Pancreas (tissue), 10 donors: ENCODE measurements at regions not wholly inside any gene's neighbourhood (a gene's known extent, or its start where the extent isn't known, plus 50 kb on each side); places are given as distances from the start of the nearest gene placed in this dataset.

Source experiments
- ATAC-seq, 4 donors: fragments of 200-7000 bp; cut with Tn5 transposase; one replicate each; pipeline versions ENCODE4 v1.8.0 to v1.9.1; 2020; ENCODE audit warnings: mild to moderate bottlenecking in 4 of 4, moderate library complexity in 4 of 4
- DNase-seq, 6 donors: peaks; one replicate each; pipeline ENCODE4 v3.0.0-alpha.2; 2020
- FAIRE-seq: peaks from 2 replicates; lab custom pipeline; 2012; peaks lifted over from hg19 to GRCh38; lab: Jason Lieb, UNC
- H3K27ac ChIP-seq, 4 donors: fragments of 200-600 bp; sonication (generic); 1 replicate in 3 of 4; 2 replicates in 1 of 4; pipeline versions ENCODE4 v1.5.0 to v1.8.0; 2020
- H3K27me3 ChIP-seq, 4 donors: fragments of 200-600 bp; one replicate each; pipeline ENCODE4 v1.8.0; 2021
- H3K36me3 ChIP-seq, 3 donors: fragments of 200-600 bp; sonication (generic) in 1 of 3; one replicate each; pipeline versions ENCODE4 v1.5.0 to v1.8.0; 2020 to 2021
- H3K4me1 ChIP-seq, 3 donors: fragments of 200-600 bp; one replicate each; pipeline ENCODE4 v1.8.0; 2021
- H3K4me3 ChIP-seq, 4 donors: fragments of 200-600 bp; sonication (generic) in 2 of 4; one replicate each; pipeline versions ENCODE4 v1.5.0 to v1.8.0; 2020 to 2021
- H3K9me3 ChIP-seq, 4 donors: fragments of 200-600 bp; one replicate each; pipeline ENCODE4 v1.8.0; 2021
- CTCF ChIP-seq, 4 donors: fragments of 200-600 bp; sonication (generic) in 3 of 4; IDR thresholded peaks; one replicate each; pipeline versions ENCODE4 v1.5.0 to v1.8.0; 2021; ENCODE audit warnings: antibody characterized with exemption in 4 of 4
- WGBS, 2 donors: extraction: QIAGEN DNeasy Blood & Tissue Kit; methylation state at CpG; one replicate each; pipeline ENCODE4 v1.1.7; 2013; 5-methylcytosine and 5-hydroxymethylcytosine counted together
- intact Hi-C, 3 donors: fragments of 100-400 bp; cut with DNase I; formaldehyde crosslinking; loops; one replicate each; pipeline versions ENCODE4 v1.11.1 to v1.14.2; 2022
- donor health status: healthy with polysubstance abuse.
- donor health status: DM: no; HTN: no; CAD: no; lungs with moderate emphysema.
- donor health status: DM: no; HTN: no; CAD: no.
- donor health status: control.
- donor health status: control.
- donor health status: Bipolar disorder and iron deficiency.
- donor health status: DM: yes; HTN: yes; CAD: no.
- donor health status: DM: no; HTN: no; CAD: no.
- donor health status: DM: no; HTN: no; CAD: no.
- donor health status: DM: yes; HTN: yes; CAD: no.

DNA sequence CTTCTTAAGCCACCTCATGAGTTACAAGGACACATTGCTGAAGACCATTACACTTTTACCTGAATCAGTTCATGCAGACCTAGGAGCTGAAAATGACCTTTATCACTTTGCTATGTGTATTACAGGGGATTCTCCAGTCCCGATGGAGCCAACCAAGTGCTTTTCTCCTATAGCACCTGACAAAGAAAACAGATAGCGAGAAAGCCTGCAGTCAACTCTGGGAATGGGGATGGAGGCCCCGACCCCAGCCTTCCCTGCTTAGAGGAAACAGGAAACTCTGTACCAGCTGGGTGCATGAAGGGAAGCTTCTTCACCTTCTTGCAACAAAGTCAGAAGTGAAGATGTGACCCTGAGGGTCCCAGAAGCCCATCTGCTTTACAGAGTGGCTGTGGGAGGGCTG is 168.3 kb upstream of the SEMA6D start:
- Histone ChIP-seq H3K4me3 (no peak overlapping the region), H3K27ac (no peak overlapping the region), H3K27me3 (no peaks in the 10 kb centered on the region), H3K36me3 (no peaks in the 10 kb centered on the region), H3K9me3 (no peaks in the 10 kb centered on the region), H3K4me1 (no peaks in the 10 kb centered on the region)
- 78 to 89% methylated on average over 3 of the region's 3 CpGs for WGBS, 2 donors
- no peak for TF ChIP-seq CTCF (IDR thresholded peaks at IDR 0.05)
- DNase-seq = no peak
- intact Hi-C loops = no loop called here
- FAIRE-seq = no peak
- no peak for ATAC-seq

- H3K36me3 ChIP-seq = no peaks in the 10 kb centered on the region
- no peak overlapping the region for H3K4me3 ChIP-seq
- TF ChIP-seq CTCF (IDR thresholded peaks at IDR 0.05) = no peak
- FAIRE-seq (no peak), DNase-seq (no peak), ATAC-seq (no peak)
- H3K4me1 ChIP-seq = no peaks in the 10 kb centered on the region
- no peaks in the 10 kb centered on the region for H3K27me3 ChIP-seq
- H3K27ac ChIP-seq = no peak overlapping the region
- no peaks in the 10 kb centered on the region for H3K9me3 ChIP-seq
- 82 to 89% methylated on average over 1 of the region's 1 CpG for WGBS, 2 donors
- intact Hi-C loops = no loop called here
Observed at GRCh38 chr15:47551079-47551478, 166.2 kb upstream of the SEMA6D start.

- Histone ChIP-seq H3K9me3 (no peaks in the 10 kb centered on the region), H3K4me1 (no peaks in the 10 kb centered on the region), H3K27ac (no peak overlapping the region), H3K4me3 (no peak overlapping the region), H3K27me3 (no peaks in the 10 kb centered on the region), H3K36me3 (no peaks in the 10 kb centered on the region)
- ATAC-seq = no peak
- WGBS, 2 donors = 78 to 81% methylated on average over 2 of the region's 2 CpGs
- DNase-seq = no peak
- no peak for TF ChIP-seq CTCF (IDR thresholded peaks at IDR 0.05)
- intact Hi-C loops = no loop called here
- FAIRE-seq = no peak
Observed at GRCh38 chr15:47551546-47551945, 165.8 kb upstream of the SEMA6D start.

DNA sequence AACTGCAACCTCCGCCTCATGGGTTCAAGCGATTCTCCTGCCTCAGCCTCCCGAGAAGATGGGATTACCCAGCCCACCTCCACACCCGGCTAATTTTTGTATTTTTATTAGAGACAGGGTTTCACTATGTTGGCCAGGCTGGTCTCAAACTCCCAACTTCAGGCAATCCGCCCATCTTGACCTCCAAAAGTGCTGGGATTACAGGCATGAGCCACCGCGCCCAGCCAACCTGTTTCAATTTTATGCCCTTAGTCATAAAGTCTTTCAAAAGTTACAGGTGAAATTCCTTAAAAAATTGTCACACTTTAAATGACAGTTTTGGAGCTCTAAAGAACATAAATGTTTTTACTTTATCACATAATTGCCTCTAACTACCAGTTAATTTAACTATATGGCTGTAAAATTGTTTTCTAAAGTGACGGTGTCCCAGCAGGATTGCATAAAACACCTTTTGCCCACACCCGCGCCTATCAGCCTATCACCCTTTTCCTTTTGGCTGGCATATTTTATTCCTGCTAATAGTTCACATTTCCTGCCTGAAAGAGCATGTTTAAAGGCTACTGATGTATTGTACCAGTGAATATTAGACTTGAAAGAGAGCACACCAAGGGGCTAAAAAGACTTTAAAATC is 164.2 kb upstream of the SEMA6D start:
- Histone ChIP-seq H3K4me3 (no peak overlapping the region), H3K27me3 (no peaks in the 10 kb centered on the region), H3K27ac (no peak overlapping the region), H3K9me3 (no peaks in the 10 kb centered on the region), H3K4me1 (no peaks in the 10 kb centered on the region), H3K36me3 (no peaks in the 10 kb centered on the region)
- WGBS, 2 donors = 81 to 87% methylated on average over 10 of the region's 10 CpGs
- DNase-seq = no peak
- TF ChIP-seq CTCF (IDR thresholded peaks at IDR 0.05) = no peak
- intact Hi-C loops = no loop called here
- no peak for FAIRE-seq
- ATAC-seq = no peak

DNA sequence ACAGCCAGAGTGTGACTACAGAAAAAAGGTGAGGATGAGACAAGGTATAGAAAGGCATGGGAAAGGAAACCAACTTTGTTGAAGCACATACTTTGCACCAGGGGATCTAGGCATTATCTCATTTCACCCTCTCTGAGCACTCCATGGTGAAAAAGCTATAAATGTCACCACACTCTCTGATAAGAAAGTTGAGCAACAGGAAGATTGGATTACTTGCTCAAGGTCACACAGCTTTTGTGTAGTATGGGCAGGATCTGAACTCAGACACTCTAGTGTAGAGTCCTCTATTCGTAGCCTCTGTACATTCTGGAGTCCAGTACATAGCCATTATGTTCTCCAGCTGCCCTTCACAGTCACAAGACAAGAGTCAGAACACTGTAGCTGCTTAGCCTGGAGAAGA is 163.4 kb upstream of the SEMA6D start:
- FAIRE-seq (no peak), ATAC-seq (peak in 1 of 4 donors; percentile 20), DNase-seq (no peak)
- no peaks in the 10 kb centered on the region for H3K4me1 ChIP-seq
- H3K27me3 ChIP-seq = no peaks in the 10 kb centered on the region
- no peak for TF ChIP-seq CTCF (IDR thresholded peaks at IDR 0.05)
- no peak overlapping the region for H3K4me3 ChIP-seq
- H3K9me3 ChIP-seq = no peaks in the 10 kb centered on the region
- intact Hi-C loops = no loop called here
- WGBS, 2 donors = 44 to 60% methylated on average over 1 of the region's 1 CpG
- H3K27ac ChIP-seq = no peak overlapping the region
- H3K36me3 ChIP-seq = no peaks in the 10 kb centered on the region
